C4-2B (cell line): ENCODE measurements at regions not wholly inside any gene's neighbourhood (a gene's known extent, or its start where the extent isn't known, plus 50 kb on each side); places are given as distances from the start of the nearest gene placed in this dataset.

Source experiments
- H3K27ac ChIP-seq: fragments of 450-650 bp; 2 replicates; pipeline ENCODE4 v1.5.1; 2017
- CTCF ChIP-seq: fragments of 450-650 bp; conservative IDR thresholded peaks from 2 replicates; pipeline ENCODE4 v1.5.1; 2017; ENCODE audit warnings: mild to moderate bottlenecking
- ZFX ChIP-seq: fragments of 450-650 bp; IDR thresholded peaks from 2 replicates; pipeline ENCODE4 v1.6.1; 2017

GRCh38 chr13:105925496-105925895, 610.0 kb downstream of the EFNB2 start:
- TF ChIP-seq CTCF, result no peak
- no peak for TF ChIP-seq ZFX

GRCh38 chr13:105921711-105922110, 613.8 kb downstream of the EFNB2 start:
- TF ChIP-seq CTCF (no peak), ZFX (no peak)
- no peak overlapping the region for H3K27ac ChIP-seq

More at GRCh38 chr13:105925496-105925895, 610.0 kb downstream of the EFNB2 start:
- no peak overlapping the region for H3K27ac ChIP-seq

- H3K27ac ChIP-seq, result no peak overlapping the region
- TF ChIP-seq CTCF (no peak), ZFX (no peak)
Observed at GRCh38 chr13:105920370-105920769, 615.1 kb downstream of the EFNB2 start.

- TF ChIP-seq CTCF (no peak), ZFX (no peak)
Observed at GRCh38 chr13:105918842-105919741, 616.4 kb downstream of the EFNB2 start.

GRCh38 chr13:105915146-105915850, 620.2 kb downstream of the EFNB2 start:
- TF ChIP-seq ZFX (no peak), CTCF (no peak)

More at GRCh38 chr13:105918842-105919741, 616.4 kb downstream of the EFNB2 start:
- H3K27ac ChIP-seq, result no peak overlapping the region

GRCh38 chr13:105914291-105915036, 621.0 kb downstream of the EFNB2 start:
- H3K27ac ChIP-seq, result no peak overlapping the region
- TF ChIP-seq ZFX (no peak), CTCF (no peak)

More at GRCh38 chr13:105915146-105915850, 620.2 kb downstream of the EFNB2 start:
- H3K27ac ChIP-seq, result no peak overlapping the region
